ENCODE measurements at regions not wholly inside any gene's neighbourhood (a gene's known extent, or its start where the extent isn't known, plus 50 kb on each side); places are given as distances from the start of the nearest gene placed in this dataset.

DNA sequence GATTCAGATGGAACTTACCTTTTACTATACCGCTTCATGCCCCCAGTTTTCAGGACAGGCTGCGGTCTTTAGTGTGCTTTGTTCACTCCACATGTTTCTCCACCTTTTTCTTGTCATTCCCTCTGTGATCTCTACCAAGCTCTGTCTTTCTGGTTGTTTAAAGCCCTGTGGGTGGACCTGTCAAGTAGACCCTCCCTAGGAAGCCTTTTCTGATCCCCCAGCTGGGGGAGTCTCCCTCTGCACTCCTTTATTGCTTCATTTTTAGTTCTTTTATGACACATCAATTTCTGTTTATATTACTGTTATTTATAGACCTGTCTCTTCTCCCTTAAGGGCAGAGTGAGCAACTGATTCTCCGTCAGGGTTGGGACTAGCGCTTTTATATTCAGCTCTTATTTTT is 150.2 kb downstream of the C4orf33 start:
- CTCF ChIA-PET = interaction anchor here (0.9 kb wide), 1 partner anchor 9 kb away, joined by 3 read pairs; no protein-coding TSS in a partner anchor
- POLR2A ChIA-PET = no interaction called here
- DNase-seq (ENCODE audit: extremely low spot score) = no peak
- TF ChIP-seq, protein P1, sequence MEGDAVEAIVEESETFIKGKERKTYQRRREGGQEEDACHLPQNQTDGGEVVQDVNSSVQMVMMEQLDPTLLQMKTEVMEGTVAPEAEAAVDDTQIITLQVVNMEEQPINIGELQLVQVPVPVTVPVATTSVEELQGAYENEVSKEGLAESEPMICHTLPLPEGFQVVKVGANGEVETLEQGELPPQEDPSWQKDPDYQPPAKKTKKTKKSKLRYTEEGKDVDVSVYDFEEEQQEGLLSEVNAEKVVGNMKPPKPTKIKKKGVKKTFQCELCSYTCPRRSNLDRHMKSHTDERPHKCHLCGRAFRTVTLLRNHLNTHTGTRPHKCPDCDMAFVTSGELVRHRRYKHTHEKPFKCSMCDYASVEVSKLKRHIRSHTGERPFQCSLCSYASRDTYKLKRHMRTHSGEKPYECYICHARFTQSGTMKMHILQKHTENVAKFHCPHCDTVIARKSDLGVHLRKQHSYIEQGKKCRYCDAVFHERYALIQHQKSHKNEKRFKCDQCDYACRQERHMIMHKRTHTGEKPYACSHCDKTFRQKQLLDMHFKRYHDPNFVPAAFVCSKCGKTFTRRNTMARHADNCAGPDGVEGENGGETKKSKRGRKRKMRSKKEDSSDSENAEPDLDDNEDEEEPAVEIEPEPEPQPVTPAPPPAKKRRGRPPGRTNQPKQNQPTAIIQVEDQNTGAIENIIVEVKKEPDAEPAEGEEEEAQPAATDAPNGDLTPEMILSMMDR (IDR thresholded peaks at IDR 0.05; ENCODE audit: control extremely low read depth, extremely low read depth, low read depth, missing control alignments) = no peak

DNA sequence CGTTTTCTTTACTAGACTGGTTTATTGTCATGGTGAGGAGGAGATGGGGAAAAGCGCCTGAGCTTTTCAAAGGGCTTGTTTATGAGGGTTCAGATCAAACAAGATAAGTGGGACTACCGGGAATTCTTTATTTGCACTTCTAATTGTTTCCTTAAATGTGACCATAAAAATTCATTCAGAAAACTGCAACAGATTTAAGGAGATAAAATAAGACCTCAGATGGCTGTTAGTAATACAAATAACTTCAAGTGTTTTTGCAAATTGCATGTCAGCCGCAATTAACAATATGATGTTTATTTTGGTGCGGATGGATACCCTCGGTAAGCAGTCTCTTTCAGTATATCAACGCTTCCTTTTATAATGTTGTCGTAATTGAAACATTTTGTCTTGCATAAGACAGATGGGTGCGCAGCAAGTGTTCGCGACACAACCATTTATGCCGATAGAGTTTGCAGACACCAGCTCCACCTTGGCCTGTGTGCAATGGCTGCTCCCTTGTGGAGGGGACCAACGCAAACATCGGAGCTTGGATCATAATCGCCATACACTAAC is 151.0 kb downstream of the C4orf33 start:
- CTCF ChIA-PET = interaction anchor here (0.6 to 0.9 kb wide), 2 partner anchors 8 to 32 kb away, joined by 3 read pairs; no protein-coding TSS in a partner anchor
- TF ChIP-seq, protein P1 (IDR thresholded peaks at IDR 0.05; ENCODE audit: control extremely low read depth, extremely low read depth, low read depth, missing control alignments) = no peak
- DNase-seq (ENCODE audit: extremely low spot score) = no peak

DNA sequence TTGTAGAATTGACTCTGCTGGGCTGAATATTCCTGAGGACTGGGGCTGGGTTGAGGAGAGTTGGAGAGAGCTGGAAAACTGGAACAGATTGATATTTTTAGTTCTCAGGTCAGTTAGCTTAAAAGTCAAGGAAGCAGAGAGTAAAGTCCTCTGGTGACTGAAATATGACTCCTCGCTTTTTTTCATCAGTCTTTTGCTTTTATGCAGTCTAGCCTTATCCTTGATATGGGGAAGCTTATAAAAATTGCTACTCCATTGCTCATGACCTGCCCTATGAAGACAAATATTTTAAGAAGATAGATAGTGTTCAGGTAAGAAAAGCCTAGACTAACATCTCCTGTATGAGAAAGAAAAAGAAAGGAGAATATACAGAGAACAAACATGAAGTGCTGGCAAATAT is 152.7 kb downstream of the C4orf33 start:
- DNase-seq (ENCODE audit: extremely low spot score) = no peak
- POLR2A ChIA-PET = no interaction called here
- TF ChIP-seq, protein P1 (IDR thresholded peaks at IDR 0.05; ENCODE audit: control extremely low read depth, extremely low read depth, low read depth, missing control alignments) = no peak
- CTCF ChIA-PET = interaction anchor here (1.1 to 1.4 kb wide), 2 partner anchors 16 to 22 kb away, joined by 3 to 5 read pairs; no protein-coding TSS in a partner anchor

More for the DNA sequence above, 151.0 kb downstream of the C4orf33 start:
- POLR2A ChIA-PET = no interaction called here

DNA sequence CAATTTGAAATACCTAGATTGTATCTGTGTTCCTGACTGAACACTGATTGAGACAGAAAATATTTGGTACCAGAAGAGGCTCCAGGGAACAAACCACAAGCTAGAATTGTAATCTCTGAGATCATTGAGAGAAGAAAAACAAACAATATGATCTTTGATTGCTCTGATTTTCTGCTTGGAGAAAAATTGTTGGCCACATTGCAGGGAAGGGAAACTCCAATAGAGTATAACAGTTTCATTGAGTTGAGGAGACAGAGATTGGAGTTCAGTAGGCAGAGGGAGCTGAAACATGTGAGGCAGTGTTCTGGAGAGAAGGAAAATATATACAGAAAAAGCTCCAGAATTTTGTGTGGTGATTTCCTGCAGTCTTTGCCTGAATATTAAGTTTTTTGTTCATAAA is 158.2 kb downstream of the C4orf33 start:
- TF ChIP-seq, protein P1 (IDR thresholded peaks at IDR 0.05; ENCODE audit: control extremely low read depth, extremely low read depth, low read depth, missing control alignments) = no peak
- no peak for DNase-seq (ENCODE audit: extremely low spot score)
- ChIA-PET CTCF (interaction anchor here (1.7 kb wide), 1 partner anchor 8 kb away, joined by 3 read pairs; no protein-coding TSS in a partner anchor), POLR2A (no interaction called here)

DNA sequence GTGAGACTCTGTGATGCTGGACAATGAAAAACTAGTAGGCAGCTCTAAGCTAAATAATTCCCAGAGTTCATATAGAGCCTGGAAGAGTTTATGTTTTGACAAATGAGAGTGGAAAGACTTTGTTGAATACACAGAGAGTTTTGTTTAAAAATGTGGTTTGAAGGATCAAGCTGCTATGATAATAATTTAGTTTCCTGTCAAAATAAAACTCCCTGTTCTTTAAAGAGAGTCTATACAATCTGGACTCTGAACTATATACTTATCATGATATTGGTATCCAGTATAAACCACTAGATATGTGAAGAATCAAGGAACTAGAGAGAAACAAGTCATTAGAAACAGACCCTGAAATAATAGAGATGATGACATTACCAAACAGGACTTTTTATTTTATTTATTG is 158.6 kb downstream of the C4orf33 start:
- ChIA-PET POLR2A (no interaction called here), CTCF (interaction anchor here (1.7 kb wide), 1 partner anchor 8 kb away, joined by 3 read pairs; no protein-coding TSS in a partner anchor)
- DNase-seq (ENCODE audit: extremely low spot score) = no peak
- TF ChIP-seq, protein P1 (IDR thresholded peaks at IDR 0.05; ENCODE audit: control extremely low read depth, extremely low read depth, low read depth, missing control alignments) = no peak

DNA sequence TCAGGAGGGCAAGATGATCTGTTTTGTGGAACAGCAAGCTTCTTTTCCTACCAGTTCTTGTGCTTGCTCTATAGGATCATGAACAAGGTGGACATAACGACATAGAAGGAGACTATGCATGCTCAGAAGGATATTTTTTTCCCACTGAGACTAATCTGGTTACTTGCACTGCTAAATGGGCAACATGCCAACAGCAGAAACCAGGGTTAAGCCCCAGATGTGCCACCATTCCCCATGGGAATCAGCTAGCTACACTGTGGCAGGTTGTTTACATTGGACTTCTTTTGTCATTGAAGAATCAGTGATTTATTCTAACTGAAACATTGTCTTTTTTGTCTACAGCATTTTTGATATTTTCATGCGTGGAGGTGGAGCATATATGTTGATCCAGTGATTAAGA is 165.6 kb downstream of the C4orf33 start:
- no peak for DNase-seq (ENCODE audit: extremely low spot score)
- ChIA-PET CTCF (interaction anchor here (1.8 kb wide), 1 partner anchor 21 kb away, joined by 5 read pairs; no protein-coding TSS in a partner anchor), POLR2A (no interaction called here)
- TF ChIP-seq, protein P1 (IDR thresholded peaks at IDR 0.05; ENCODE audit: control extremely low read depth, extremely low read depth, low read depth, missing control alignments) = no peak

Measured in GM10248 (cell line).